IMR-90 (cell line): ENCODE measurements at regions not wholly inside any gene's neighbourhood (a gene's known extent, or its start where the extent isn't known, plus 50 kb on each side); places are given as distances from the start of the nearest gene placed in this dataset.

Experiments
- CEBPB ChIP-seq: IDR thresholded peaks from 2 replicates; pipeline ENCODE4 v1.6.1; 2012; ENCODE audit warnings: low read depth, low read length, improper control_type of control experiment
- CHD1 ChIP-seq: IDR thresholded peaks from 2 replicates; pipeline ENCODE4 v1.6.1; 2012; ENCODE audit warnings: low read depth, low read length, improper control_type of control experiment
- CTCF ChIP-seq: conservative IDR thresholded peaks from 2 replicates; pipeline ENCODE4 v1.5.1; 2012; ENCODE audit warnings: mild to moderate bottlenecking, low read depth, low read length, improper control_type of control experiment
- ELK1 ChIP-seq: fragments of 150-350 bp; IDR thresholded peaks from 2 replicates; pipeline ENCODE4 v1.6.1; 2016; ENCODE audit warnings: low read depth, mild to moderate bottlenecking, low read length, moderate library complexity, borderline replicate concordance
- FOS ChIP-seq: fragments of 150-350 bp; IDR thresholded peaks from 2 replicates; pipeline ENCODE4 v1.6.1; 2016; ENCODE audit warnings: low read depth, low read length
- POLR2A ChIP-seq: IDR thresholded peaks from 2 replicates; pipeline ENCODE4 v1.6.1; 2012; ENCODE audit warnings: mild to moderate bottlenecking, low read depth, low read length
- RAD21 ChIP-seq: IDR thresholded peaks from 2 replicates; pipeline ENCODE4 v1.6.1; 2012; ENCODE audit warnings: low read length, improper control_type of control experiment
- RCOR1 ChIP-seq: IDR thresholded peaks from 2 replicates; pipeline ENCODE4 v1.6.1; 2012; ENCODE audit warnings: mild to moderate bottlenecking, low read length, improper control_type of control experiment; ENCODE audit not compliant: insufficient replicate concordance
- USF2 ChIP-seq: fragments of 150-350 bp; IDR thresholded peaks from 2 replicates; pipeline ENCODE4 v1.6.1; 2017; ENCODE audit warnings: mild to moderate bottlenecking, antibody characterized with exemption, low read length, low read depth

- no peak for TF ChIP-seq CTCF
- TF ChIP-seq POLR2A: no peak
- TF ChIP-seq USF2: no peak
- TF ChIP-seq FOS: no peak
- no peak for TF ChIP-seq CEBPB
- no peak for TF ChIP-seq CHD1
- TF ChIP-seq ELK1: no peak
- TF ChIP-seq RAD21: no peak
- TF ChIP-seq RCOR1: no peak
These were observed 63.3 kb upstream of the SLC30A5 start for GRCh38 chr5:69030358-69031062.
